GM12878 (cell line): ENCODE measurements at regions not wholly inside any gene's neighbourhood (a gene's known extent, or its start where the extent isn't known, plus 50 kb on each side); places are given as distances from the start of the nearest gene placed in this dataset.

ENCODE experiments used
- ATAC-seq: fragments of 200-7000 bp; cut with Tn5 transposase; 3 replicates; pipeline ENCODE4 v1.9.1; 2020; ENCODE audit warnings: mild to moderate bottlenecking, moderate library complexity
- BruUV-seq: library from RNA; stranded (reverse); fragments of 400-500 nt; replicated peaks from 2 replicates; lab custom pipeline; 2021; lab: Mats Ljungman, UMichigan
- CTCF ChIA-PET: fragments of 300-600 bp; sonication (Branson Sonifier 250); formaldehyde crosslinking; extraction: SDS; loops from one replicate; lab custom pipeline; 2021; ENCODE audit warnings: inconsistent platforms; lab: Yijun Ruan, JAX
- POLR2A ChIA-PET: fragments of 350-600 bp; formaldehyde crosslinking; extraction: SDS; loops from one replicate; lab custom pipeline; 2021; ENCODE audit warnings: inconsistent platforms; lab: Charles Lee
- RAD21 ChIA-PET: fragments of 300-600 bp; sonication (Branson Sonifier 250); formaldehyde crosslinking; loops from one replicate; lab custom pipeline; 2023; ENCODE audit warnings: antibody characterized with exemption; ENCODE audit not compliant: unreplicated experiment; lab: Charles Lee
- SMC1A ChIA-PET: fragments of 300-600 bp; sonication (Branson Sonifier 250); formaldehyde crosslinking; loops from one replicate; lab custom pipeline; 2023; ENCODE audit not compliant: unreplicated experiment, uncharacterized antibody; lab: Charles Lee
- DNase-seq: peaks from one replicate; pipeline ENCODE4 v3.0.0-alpha.2; 2011; ENCODE audit warnings: low read depth, low spot score
- FAIRE-seq: peaks from 3 replicates; lab custom pipeline; 2011; peaks lifted over from hg19 to GRCh38; lab: Jason Lieb, UNC
- H2AFZ ChIP-seq: 2 replicates; pipeline ENCODE4 v1.6.0; 2011; ENCODE audit warnings: low read depth, low read length, control low read depth; ENCODE audit not compliant: control insufficient read depth
- H3K27ac ChIP-seq: 2 replicates; pipeline ENCODE4 v1.5.1; 2011; ENCODE audit warnings: control low read depth; ENCODE audit not compliant: control insufficient read depth, insufficient read depth
- H3K27me3 ChIP-seq, 2 experiments: replicated peaks in 1 of 2; 2 replicates each; pipeline versions ENCODE4 v1.6.0 to v1.6.1; 2011; ENCODE audit warnings: low read length in 1 of 2; ENCODE audit not compliant: control insufficient read depth in 2 of 2, insufficient read depth in 2 of 2
- H3K36me3 ChIP-seq, 2 experiments: 2 replicates each; pipeline ENCODE4 v1.5.1; 2011; ENCODE audit warnings: low read length in 1 of 2; ENCODE audit not compliant: control insufficient read depth in 2 of 2, insufficient read depth in 2 of 2
- H3K4me1 ChIP-seq: 2 replicates; pipeline ENCODE4 v1.6.1; 2011; ENCODE audit warnings: mild to moderate bottlenecking, low read length, moderate library complexity, mixed read lengths; ENCODE audit not compliant: control insufficient read depth, insufficient read depth
- H3K4me2 ChIP-seq: 2 replicates; pipeline ENCODE4 v1.6.0; 2011; ENCODE audit warnings: control low read depth; ENCODE audit not compliant: control insufficient read depth, insufficient read depth
- H3K4me3 ChIP-seq: fragments of 200-600 bp; sonication (generic); 2 replicates; pipeline ENCODE4 v1.5.1; 2016
- H3K79me2 ChIP-seq: 2 replicates; pipeline ENCODE4 v1.6.0; 2011; ENCODE audit warnings: low read length; ENCODE audit not compliant: control insufficient read depth, insufficient read depth
- H3K9ac ChIP-seq: 2 replicates; pipeline ENCODE4 v1.8.0; 2011; ENCODE audit warnings: low read length, control low read depth, mixed read lengths; ENCODE audit not compliant: control insufficient read depth, insufficient read depth
- H3K9me3 ChIP-seq: replicated peaks from 3 replicates; pipeline ENCODE4 v1.5.1; 2011; ENCODE audit warnings: mild to moderate bottlenecking, low read length; ENCODE audit not compliant: control insufficient read depth, insufficient read depth
- H4K20me1 ChIP-seq: 2 replicates; pipeline ENCODE4 v1.6.0; 2011; ENCODE audit not compliant: control insufficient read depth, insufficient read depth
- ATF2 ChIP-seq: IDR thresholded peaks from 2 replicates; pipeline ENCODE4 v1.6.1; 2012; ENCODE audit warnings: low read length, inconsistent platforms
- HDAC2 ChIP-seq: fragments of 200-600 bp; sonication (generic); IDR thresholded peaks from 2 replicates; pipeline ENCODE4 v1.6.1; 2017
- SRF ChIP-seq, 2 experiments: IDR thresholded peaks; 2 replicates each; pipeline ENCODE4 v1.6.1; 2011; ENCODE audit warnings: low read depth in 2 of 2, low read length in 2 of 2, mild to moderate bottlenecking in 1 of 2, moderate library complexity in 1 of 2
- YY1 ChIP-seq: IDR thresholded peaks from 2 replicates; pipeline ENCODE4 v1.6.1; 2011; ENCODE audit warnings: low read depth, mild to moderate bottlenecking, low read length
- ZNF217 ChIP-seq: fragments of 450-650 bp; IDR thresholded peaks from 2 replicates; pipeline ENCODE4 v1.6.1; 2017; ENCODE audit warnings: antibody characterized with exemption, mild to moderate bottlenecking
- WGBS: methylation state at CpG from one replicate; pipeline ENCODE4 v1.1.6; 2016; ENCODE audit warnings: low lambda C conversion rate; ENCODE audit not compliant: insufficient replicate concordance, insufficient coverage; ENCODE audit errors: missing lambda C conversion rate; 5-methylcytosine and 5-hydroxymethylcytosine counted together
- in situ Hi-C: fragments of 300-500 bp; cut with MboI; formaldehyde crosslinking; loops from 9 replicates; pipeline ENCODE4 v1.14.3; 2018; ENCODE audit warnings: mixed read lengths
- intact Hi-C: fragments of 100-400 bp; cut with micrococcal nuclease; formaldehyde crosslinking; loops from one replicate; pipeline ENCODE4 v1.14.2; 2022; ENCODE audit not compliant: unreplicated experiment
- TF ChIP-seq, protein P1 (sequence below): fragments of 450-650 bp; IDR thresholded peaks from 2 replicates; pipeline ENCODE4 v1.6.1; 2017; ENCODE audit warnings: antibody characterized with exemption, mild to moderate bottlenecking, moderate library complexity

- H2AFZ ChIP-seq: peak overlapping the region; percentile 74
- RAD21 ChIA-PET: interaction anchor here (1.0 kb wide), 1 partner anchor 311 kb away, joined by 3 read pairs; no protein-coding TSS in a partner anchor
- TF ChIP-seq YY1 (peak; percentile 71; the same call in 1 of the 2 replicates), SRF (IDR thresholded peaks at IDR 0.05; ENCODE audit: low read depth in 2 of 2, low read length in 2 of 2) (no peak), ATF2 (no peak)
- TF ChIP-seq, all 136 proteins: peak for 1
- peak; percentile 77 for ATAC-seq
- H3K9ac ChIP-seq: peak overlapping the region; percentile 56
- H3K79me2 ChIP-seq: peaks cover 17% of the 10 kb centered on the region
- no peaks in the 10 kb centered on the region for H3K27me3 ChIP-seq
- CTCF ChIA-PET: interaction anchor here (1.7 kb wide), 1 partner anchor 10 kb away, joined by 3 read pairs; no protein-coding TSS in a partner anchor
- no peak for FAIRE-seq
- peak overlapping the region; percentile 78 for H3K4me3 ChIP-seq
- POLR2A ChIA-PET: interaction anchor here (0.7 kb wide), 1 partner anchor 20 kb away, joined by 3 read pairs; no protein-coding TSS in a partner anchor
- H3K4me2 ChIP-seq: peak overlapping the region; percentile 59
- SMC1A ChIA-PET: interaction anchor here (0.6 to 1.4 kb wide), 6 partner anchors 8 to 666 kb away, joined by 3 to 5 read pairs (median 3); no protein-coding TSS in a partner anchor
- DNase-seq: no peak
- in situ Hi-C loops: no loop called here
- no peaks in the 10 kb centered on the region for H3K36me3 ChIP-seq
- no peaks in the 10 kb centered on the region for H3K4me1 ChIP-seq
- H3K27ac ChIP-seq: peak overlapping the region; percentile 65
- peaks cover 2% of the 10 kb centered on the region; the same call in 2 of the 3 replicates for H3K9me3 ChIP-seq
- intact Hi-C loops: loop anchor here (10.0 kb wide), 1 partner anchor 353 kb away; no protein-coding TSS in a partner anchor
- 20% methylated on average over 3 of the region's 3 CpGs for WGBS
- no TSS peak for BruUV-seq
- no peaks in the 10 kb centered on the region for H4K20me1 ChIP-seq
Observed at GRCh38 chr6:140897349-140897748, 1235.4 kb upstream of the GJE1 start.

GRCh38 chr6:140893432-140893831 is 1239.3 kb upstream of the GJE1 start:
- Histone ChIP-seq H3K36me3 (no peaks in the 10 kb centered on the region), H3K4me1 (no peaks in the 10 kb centered on the region), H3K9me3 (no peaks in the 10 kb centered on the region; the same call in 1 of the 3 replicates), H3K4me3 (no peak overlapping the region), H3K4me2 (no peak overlapping the region), H3K9ac (no peak overlapping the region), H3K79me2 (peaks cover 17% of the 10 kb centered on the region), H4K20me1 (no peaks in the 10 kb centered on the region), H2AFZ (no peak overlapping the region), H3K27me3 (no peaks in the 10 kb centered on the region), H3K27ac (no peak overlapping the region)
- no peak for FAIRE-seq
- no peak for ATAC-seq
- BruUV-seq: no TSS peak
- RAD21 ChIA-PET: no interaction called here
- intact Hi-C loops (loop anchor here (10.0 kb wide), 1 partner anchor 349 kb away; no protein-coding TSS in a partner anchor), in situ Hi-C loops (no loop called here)
- CTCF ChIA-PET: no interaction called here
- DNase-seq: no peak
- SMC1A ChIA-PET: interaction anchor here (1.3 kb wide), 1 partner anchor 44 kb away, joined by 3 read pairs; no protein-coding TSS in a partner anchor
- WGBS: 9% methylated on average over 4 of the region's 4 CpGs
- TF ChIP-seq ZNF217 (no peak), HDAC2 (no peak)
- TF ChIP-seq, protein P1, sequence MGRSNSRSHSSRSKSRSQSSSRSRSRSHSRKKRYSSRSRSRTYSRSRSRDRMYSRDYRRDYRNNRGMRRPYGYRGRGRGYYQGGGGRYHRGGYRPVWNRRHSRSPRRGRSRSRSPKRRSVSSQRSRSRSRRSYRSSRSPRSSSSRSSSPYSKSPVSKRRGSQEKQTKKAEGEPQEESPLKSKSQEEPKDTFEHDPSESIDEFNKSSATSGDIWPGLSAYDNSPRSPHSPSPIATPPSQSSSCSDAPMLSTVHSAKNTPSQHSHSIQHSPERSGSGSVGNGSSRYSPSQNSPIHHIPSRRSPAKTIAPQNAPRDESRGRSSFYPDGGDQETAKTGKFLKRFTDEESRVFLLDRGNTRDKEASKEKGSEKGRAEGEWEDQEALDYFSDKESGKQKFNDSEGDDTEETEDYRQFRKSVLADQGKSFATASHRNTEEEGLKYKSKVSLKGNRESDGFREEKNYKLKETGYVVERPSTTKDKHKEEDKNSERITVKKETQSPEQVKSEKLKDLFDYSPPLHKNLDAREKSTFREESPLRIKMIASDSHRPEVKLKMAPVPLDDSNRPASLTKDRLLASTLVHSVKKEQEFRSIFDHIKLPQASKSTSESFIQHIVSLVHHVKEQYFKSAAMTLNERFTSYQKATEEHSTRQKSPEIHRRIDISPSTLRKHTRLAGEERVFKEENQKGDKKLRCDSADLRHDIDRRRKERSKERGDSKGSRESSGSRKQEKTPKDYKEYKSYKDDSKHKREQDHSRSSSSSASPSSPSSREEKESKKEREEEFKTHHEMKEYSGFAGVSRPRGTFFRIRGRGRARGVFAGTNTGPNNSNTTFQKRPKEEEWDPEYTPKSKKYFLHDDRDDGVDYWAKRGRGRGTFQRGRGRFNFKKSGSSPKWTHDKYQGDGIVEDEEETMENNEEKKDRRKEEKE: no peak
- POLR2A ChIA-PET: no interaction called here
